B cell (primary cell): ENCODE measurements at regions not wholly inside any gene's neighbourhood (a gene's known extent, or its start where the extent isn't known, plus 50 kb on each side); places are given as distances from the start of the nearest gene placed in this dataset.
"Not testable (repeated sequence)": the region's sequence is repeated elsewhere in the genome, so short reads cannot be mapped to it uniquely, and the experiment has no call there.

ENCODE experiments used
- CTCF ChIP-seq: fragments of 200-600 bp; IDR thresholded peaks from one replicate; pipeline ENCODE4 v1.8.0; 2022; ENCODE audit warnings: antibody characterized with exemption, mild to moderate bottlenecking
- EZH2 ChIP-seq: IDR thresholded peaks from 2 replicates; pipeline ENCODE4 v1.6.1; 2012; ENCODE audit warnings: borderline replicate concordance, low read depth, mild to moderate bottlenecking, moderate library complexity, low read length; ENCODE audit not compliant: insufficient read depth, poor library complexity, severe bottlenecking

GRCh38 chr1:224011751-224012150 lies 102.2 kb upstream of the FBXO28 start:
- TF ChIP-seq CTCF, EZH2: not testable (repeated sequence)
